GM21717 (cell line): ENCODE measurements at regions not wholly inside any gene's neighbourhood (a gene's known extent, or its start where the extent isn't known, plus 50 kb on each side); places are given as distances from the start of the nearest gene placed in this dataset.

ENCODE experiments used
- ATAC-seq: cut with Tn5 transposase; IDR thresholded peaks from one replicate; pipeline ENCODE4 v1.9.1; 2021; ENCODE audit warnings: mild to moderate bottlenecking, moderate library complexity; ENCODE audit not compliant: unreplicated experiment

GRCh38 chr5:175288048-175288621, 155.8 kb downstream of the DRD1 start:
- no peak for ATAC-seq

GRCh38 chr5:175286981-175287380, 157.0 kb downstream of the DRD1 start:
- no peak for ATAC-seq

- ATAC-seq = no peak
Measured at GRCh38 chr5:175285261-175285660, 158.7 kb downstream of the DRD1 start.

- ATAC-seq = no peak
Measured at GRCh38 chr5:175284806-175285205, 159.2 kb downstream of the DRD1 start.

GRCh38 chr5:175282611-175283225, 161.3 kb downstream of the DRD1 start:
- ATAC-seq = no peak

- no peak for ATAC-seq
Measured at GRCh38 chr5:175281714-175282113, 162.3 kb downstream of the DRD1 start.

GRCh38 chr5:175281257-175281656, 162.7 kb downstream of the DRD1 start:
- ATAC-seq = no peak

GRCh38 chr5:175279506-175279905, 164.5 kb downstream of the DRD1 start:
- no peak for ATAC-seq

GRCh38 chr5:175275748-175276147, 168.2 kb downstream of the DRD1 start:
- ATAC-seq = no peak

- ATAC-seq = no peak
Measured at GRCh38 chr5:175275097-175275496, 168.9 kb downstream of the DRD1 start.

GRCh38 chr5:175274171-175274570, 169.8 kb downstream of the DRD1 start:
- no peak for ATAC-seq

GRCh38 chr5:175264406-175264805, 179.6 kb downstream of the DRD1 start:
- no peak for ATAC-seq

GRCh38 chr5:175263776-175264175, 180.2 kb downstream of the DRD1 start:
- no peak for ATAC-seq

GRCh38 chr5:175261526-175261925, 182.5 kb downstream of the DRD1 start:
- no peak for ATAC-seq

- no peak for ATAC-seq
Measured at GRCh38 chr5:175261037-175261436, 182.9 kb downstream of the DRD1 start.

- ATAC-seq = no peak
Measured at GRCh38 chr5:175257847-175258194, 186.2 kb downstream of the DRD1 start.

GRCh38 chr5:175257128-175257846, 186.7 kb downstream of the DRD1 start:
- ATAC-seq = no peak

- ATAC-seq = no peak
Measured at GRCh38 chr5:175254155-175254554, 189.8 kb downstream of the DRD1 start.

GRCh38 chr5:175253597-175253996, 190.4 kb downstream of the DRD1 start:
- no peak for ATAC-seq

GRCh38 chr5:175252234-175252805, 191.7 kb downstream of the DRD1 start:
- no peak for ATAC-seq

GRCh38 chr5:175250426-175250825, 193.6 kb downstream of the DRD1 start:
- ATAC-seq = no peak

- ATAC-seq = no peak
Measured at GRCh38 chr5:175248416-175248905, 195.5 kb downstream of the DRD1 start.
